GM23338 (cell line): ENCODE measurements at regions not wholly inside any gene's neighbourhood (a gene's known extent, or its start where the extent isn't known, plus 50 kb on each side); places are given as distances from the start of the nearest gene placed in this dataset.
"Not testable (repeated sequence)": the region's sequence is repeated elsewhere in the genome, so short reads cannot be mapped to it uniquely, and the experiment has no call there.

ENCODE experiments used
- EZH2 ChIP-seq: fragments of 200-600 bp; sonication (generic); IDR thresholded peaks from one replicate; pipeline ENCODE4 v1.8.0; 2017; ENCODE audit warnings: antibody characterized with exemption, mild to moderate bottlenecking, low read depth; ENCODE audit not compliant: unreplicated experiment
- TF ChIP-seq, protein P1 (sequence below), 2 experiments: fragments of 200-600 bp in 1 of 2; sonication (generic) in 1 of 2; conservative IDR thresholded peaks; 2 replicates each; pipeline versions ENCODE4 v1.5.1 to v1.6.1; 2016 to 2017; ENCODE audit warnings: antibody characterized with exemption in 2 of 2, low read depth in 2 of 2, mild to moderate bottlenecking in 2 of 2, moderate library complexity in 1 of 2

DNA sequence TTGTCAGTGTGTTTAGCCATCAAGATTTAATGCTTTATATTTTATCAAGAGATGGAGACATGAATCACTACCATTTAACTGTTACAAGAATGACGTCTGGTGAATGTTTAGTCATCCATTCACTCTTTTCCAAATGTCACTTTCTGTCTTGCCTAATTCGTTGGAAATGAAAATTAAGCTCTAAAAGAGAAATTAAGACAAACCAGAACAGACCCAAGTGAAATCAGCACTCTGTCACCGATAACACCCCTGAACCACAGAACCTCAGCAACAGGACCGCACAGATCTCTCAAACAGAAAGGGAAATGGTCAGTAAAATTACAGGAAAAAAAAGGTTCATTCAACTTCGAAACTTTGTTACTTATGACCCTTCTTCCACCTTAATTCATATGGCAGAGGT is 320.9 kb downstream of the BCL2L11 start:
- TF ChIP-seq, protein P1, sequence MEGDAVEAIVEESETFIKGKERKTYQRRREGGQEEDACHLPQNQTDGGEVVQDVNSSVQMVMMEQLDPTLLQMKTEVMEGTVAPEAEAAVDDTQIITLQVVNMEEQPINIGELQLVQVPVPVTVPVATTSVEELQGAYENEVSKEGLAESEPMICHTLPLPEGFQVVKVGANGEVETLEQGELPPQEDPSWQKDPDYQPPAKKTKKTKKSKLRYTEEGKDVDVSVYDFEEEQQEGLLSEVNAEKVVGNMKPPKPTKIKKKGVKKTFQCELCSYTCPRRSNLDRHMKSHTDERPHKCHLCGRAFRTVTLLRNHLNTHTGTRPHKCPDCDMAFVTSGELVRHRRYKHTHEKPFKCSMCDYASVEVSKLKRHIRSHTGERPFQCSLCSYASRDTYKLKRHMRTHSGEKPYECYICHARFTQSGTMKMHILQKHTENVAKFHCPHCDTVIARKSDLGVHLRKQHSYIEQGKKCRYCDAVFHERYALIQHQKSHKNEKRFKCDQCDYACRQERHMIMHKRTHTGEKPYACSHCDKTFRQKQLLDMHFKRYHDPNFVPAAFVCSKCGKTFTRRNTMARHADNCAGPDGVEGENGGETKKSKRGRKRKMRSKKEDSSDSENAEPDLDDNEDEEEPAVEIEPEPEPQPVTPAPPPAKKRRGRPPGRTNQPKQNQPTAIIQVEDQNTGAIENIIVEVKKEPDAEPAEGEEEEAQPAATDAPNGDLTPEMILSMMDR (conservative IDR thresholded peaks at IDR 0.05; ENCODE audit: low read depth in 2 of 2) = not testable (repeated sequence)
- not testable (repeated sequence) for TF ChIP-seq EZH2
